SK-N-MC (cell line): ENCODE measurements at regions not wholly inside any gene's neighbourhood (a gene's known extent, or its start where the extent isn't known, plus 50 kb on each side); places are given as distances from the start of the nearest gene placed in this dataset.
"Not testable (repeated sequence)": the region's sequence is repeated elsewhere in the genome, so short reads cannot be mapped to it uniquely, and the experiment has no call there.

Source experiments
- DNase-seq: peaks from one replicate; pipeline ENCODE4 v3.0.0-alpha.2; 2011; ENCODE audit warnings: low read depth, low spot score
- H3K27ac ChIP-seq: fragments of 200-600 bp; sonication (generic); 2 replicates; pipeline ENCODE4 v1.5.1; 2016; ENCODE audit warnings: mixed run types
- H3K36me3 ChIP-seq: fragments of 200-600 bp; sonication (generic); 2 replicates; pipeline ENCODE4 v1.6.1; 2017; ENCODE audit warnings: antibody characterized with exemption, low read length, mixed read lengths; ENCODE audit not compliant: insufficient read depth
- H3K4me3 ChIP-seq: fragments of 200-600 bp; sonication (generic); 2 replicates; pipeline ENCODE4 v1.5.1; 2016
- H3K9ac ChIP-seq: fragments of 200-600 bp; sonication (generic); 2 replicates; pipeline ENCODE4 v1.8.0; 2017; ENCODE audit warnings: mixed run types, mixed read lengths; ENCODE audit not compliant: insufficient read length
- H3K9me3 ChIP-seq: fragments of 200-600 bp; sonication (generic); 2 replicates; pipeline ENCODE4 v1.6.1; 2017; ENCODE audit warnings: low read depth, mild to moderate bottlenecking, antibody characterized with exemption, low read length, moderate library complexity, mixed read lengths
- EZH2 ChIP-seq: fragments of 200-600 bp; sonication (generic); IDR thresholded peaks from one replicate; pipeline ENCODE4 v1.6.1; 2017; ENCODE audit warnings: antibody characterized with exemption
- FOXP2 ChIP-seq: optimal IDR thresholded peaks from 2 replicates; pipeline ENCODE3; 2011; ENCODE audit warnings: mild to moderate bottlenecking, moderate library complexity; ENCODE audit not compliant: insufficient read depth; ENCODE audit errors: extremely low read length, control extremely low read depth
- POLR2AphosphoS5 ChIP-seq: IDR thresholded peaks from 2 replicates; pipeline ENCODE4 v1.6.1; 2012; ENCODE audit warnings: mild to moderate bottlenecking, low read depth, low read length, borderline replicate concordance

DNA sequence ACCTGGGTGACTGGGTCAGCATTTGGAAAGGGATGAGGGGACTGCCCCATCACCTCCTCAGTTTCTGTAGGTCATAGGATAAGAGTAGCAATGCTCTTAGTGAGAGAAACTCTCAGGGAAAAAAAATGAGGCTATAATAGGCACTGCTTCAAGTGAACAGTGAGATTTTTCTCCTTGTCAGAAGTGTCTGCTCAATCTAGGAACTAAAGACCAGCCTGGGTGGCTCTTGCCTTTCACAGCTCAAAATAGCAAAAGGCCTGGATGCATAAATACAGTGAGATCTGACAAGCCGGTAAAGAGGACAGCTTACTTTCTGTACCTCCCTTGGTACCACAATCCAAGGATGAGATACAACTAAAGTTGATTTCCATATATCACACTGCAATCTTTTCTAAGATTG lies 205.6 kb upstream of the ANO5 start:
- Histone ChIP-seq H3K4me3 (no peak overlapping the region), H3K9ac (no peak overlapping the region), H3K36me3 (no peaks in the 10 kb centered on the region), H3K27ac (no peak overlapping the region), H3K9me3 (no peaks in the 10 kb centered on the region)
- no peak for TF ChIP-seq FOXP2
- TF ChIP-seq EZH2 = no peak
- TF ChIP-seq POLR2AphosphoS5 = no peak
- DNase-seq = no peak

DNA sequence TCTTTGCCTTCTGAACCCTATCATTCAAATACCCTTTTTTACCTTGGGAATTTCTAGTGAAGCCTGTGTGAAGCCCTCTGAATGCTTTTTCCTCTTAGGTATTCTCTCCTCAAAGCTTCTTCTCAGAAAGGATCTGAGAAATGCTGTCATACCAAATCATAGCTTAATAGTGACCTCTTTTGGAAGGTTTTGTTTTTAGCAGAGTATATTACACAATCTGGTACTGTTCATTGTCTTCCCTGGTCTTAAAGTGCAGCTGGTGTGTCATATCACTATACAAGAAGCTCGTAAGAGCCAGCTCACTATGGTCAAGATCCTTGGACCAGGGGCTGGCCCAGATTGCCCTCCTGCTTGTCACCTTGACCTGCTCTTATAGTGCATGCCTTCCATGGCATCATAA lies 204.4 kb upstream of the ANO5 start:
- Histone ChIP-seq H3K9me3 (no peaks in the 10 kb centered on the region), H3K27ac (no peak overlapping the region), H3K4me3 (no peak overlapping the region), H3K9ac (no peak overlapping the region), H3K36me3 (no peaks in the 10 kb centered on the region)
- DNase-seq = peak; percentile 12
- no peak for TF ChIP-seq POLR2AphosphoS5
- TF ChIP-seq EZH2 = no peak
- no peak for TF ChIP-seq FOXP2

DNA sequence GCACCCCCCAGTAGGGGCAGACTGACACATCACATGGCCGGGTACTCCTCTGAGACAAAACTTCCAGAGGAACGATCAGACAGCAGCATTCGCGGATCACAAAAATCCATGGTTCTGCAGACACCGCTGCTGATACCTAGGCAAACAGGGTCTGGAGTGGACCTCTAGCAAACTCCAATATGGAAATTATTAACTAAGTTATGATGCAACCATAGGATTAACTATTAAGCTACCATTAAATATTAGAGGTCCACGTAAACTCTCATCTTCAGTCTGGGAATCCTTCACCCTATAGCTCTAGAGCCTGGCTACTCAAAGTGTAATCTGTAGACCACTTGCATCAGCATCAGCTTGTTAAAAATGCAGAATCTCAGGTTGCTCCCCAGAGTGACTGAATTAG lies 191.1 kb upstream of the ANO5 start:
- not testable (repeated sequence) for DNase-seq, H3K9me3 ChIP-seq

GRCh38 chr11:22006901-22007300 lies 186.0 kb upstream of the ANO5 start:
- Histone ChIP-seq H3K27ac (no peak overlapping the region), H3K36me3 (no peaks in the 10 kb centered on the region), H3K9ac (no peak overlapping the region), H3K9me3 (no peaks in the 10 kb centered on the region), H3K4me3 (no peak overlapping the region)
- TF ChIP-seq EZH2 (no peak), POLR2AphosphoS5 (no peak), FOXP2 (no peak)
- no peak for DNase-seq

More for the DNA sequence above, 191.1 kb upstream of the ANO5 start:
- not testable (repeated sequence) for H3K9ac ChIP-seq, H3K36me3 ChIP-seq, H3K4me3 ChIP-seq, H3K27ac ChIP-seq

DNA sequence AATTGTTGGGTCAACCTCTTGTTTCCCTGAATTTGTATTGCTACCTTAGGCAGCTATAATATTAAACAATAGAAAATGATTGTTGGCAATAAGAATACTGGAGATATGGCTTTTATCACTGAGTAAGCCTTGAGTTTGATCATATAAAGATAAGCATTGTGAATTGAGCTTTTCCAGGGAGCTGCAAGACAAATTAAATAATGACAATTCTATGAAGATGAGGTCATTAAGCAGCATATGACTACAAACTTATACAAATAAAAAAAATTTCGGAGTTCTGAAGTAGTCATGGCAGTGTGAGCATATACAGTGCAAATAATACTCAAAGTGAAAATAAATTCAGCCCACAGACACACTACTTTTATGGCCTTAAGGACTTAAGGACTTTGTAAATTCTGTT lies 161.1 kb upstream of the ANO5 start:
- no peaks in the 10 kb centered on the region for H3K9me3 ChIP-seq
- no peak overlapping the region for H3K27ac ChIP-seq
- H3K36me3 ChIP-seq = no peaks in the 10 kb centered on the region
- no peak overlapping the region for H3K4me3 ChIP-seq
- H3K9ac ChIP-seq = no peak overlapping the region
- TF ChIP-seq POLR2AphosphoS5 = no peak
- no peak for TF ChIP-seq EZH2
- no peak for TF ChIP-seq FOXP2
- no peak for DNase-seq

DNA sequence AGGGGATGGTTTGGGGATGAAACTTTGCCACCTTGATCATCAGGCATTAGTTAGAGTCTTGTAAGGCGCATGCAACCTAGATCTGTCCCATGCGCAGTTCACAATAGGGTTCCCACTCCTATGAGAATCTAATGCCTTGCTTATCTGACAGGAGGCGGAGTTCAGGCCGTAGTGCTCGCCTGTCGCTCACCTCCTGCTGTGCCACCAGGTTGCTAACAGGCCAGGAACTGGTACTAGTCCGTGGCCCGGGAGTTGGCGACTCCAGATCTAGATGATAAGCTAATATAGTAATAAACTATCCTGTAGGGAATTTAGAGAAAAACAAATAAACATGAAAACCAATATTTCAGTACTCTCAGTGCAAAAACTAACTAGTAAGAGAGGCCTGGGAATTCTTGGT lies 155.4 kb upstream of the ANO5 start:
- Histone ChIP-seq H3K9ac (no peak overlapping the region), H3K4me3 (no peak overlapping the region), H3K9me3 (no peaks in the 10 kb centered on the region), H3K27ac (no peak overlapping the region), H3K36me3 (no peaks in the 10 kb centered on the region)
- DNase-seq = no peak
- TF ChIP-seq FOXP2 = no peak
- TF ChIP-seq POLR2AphosphoS5 = no peak
- TF ChIP-seq EZH2 = no peak

- Histone ChIP-seq H3K4me3 (no peak overlapping the region), H3K9ac (no peak overlapping the region), H3K9me3 (no peaks in the 10 kb centered on the region), H3K36me3 (no peaks in the 10 kb centered on the region), H3K27ac (no peak overlapping the region)
- TF ChIP-seq POLR2AphosphoS5 (no peak), FOXP2 (no peak), EZH2 (no peak)
- DNase-seq = no peak
Measured at GRCh38 chr11:22041039-22041438, 151.8 kb upstream of the ANO5 start.

DNA sequence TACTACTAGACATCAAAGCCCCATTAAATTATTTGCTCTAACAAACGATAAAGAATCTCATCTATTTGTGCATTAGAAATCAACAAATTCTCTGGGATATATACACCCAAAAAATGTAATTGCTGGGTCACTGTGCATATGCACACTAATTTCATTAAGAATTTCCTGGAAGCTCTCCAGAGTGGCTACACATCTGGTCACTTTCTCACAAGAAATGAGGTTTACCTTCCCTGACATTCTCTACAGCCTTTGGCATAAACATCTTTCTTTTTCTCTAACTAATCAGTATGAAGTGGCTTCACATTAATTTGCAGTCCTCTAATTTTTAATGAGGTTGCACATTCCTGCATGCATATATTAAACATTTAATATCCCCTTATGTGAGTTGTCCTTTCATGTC lies 150.8 kb upstream of the ANO5 start:
- Histone ChIP-seq H3K9ac (no peak overlapping the region), H3K4me3 (no peak overlapping the region), H3K36me3 (no peaks in the 10 kb centered on the region), H3K27ac (no peak overlapping the region), H3K9me3 (no peaks in the 10 kb centered on the region)
- TF ChIP-seq FOXP2 = no peak
- no peak for TF ChIP-seq EZH2
- no peak for TF ChIP-seq POLR2AphosphoS5
- DNase-seq = no peak

DNA sequence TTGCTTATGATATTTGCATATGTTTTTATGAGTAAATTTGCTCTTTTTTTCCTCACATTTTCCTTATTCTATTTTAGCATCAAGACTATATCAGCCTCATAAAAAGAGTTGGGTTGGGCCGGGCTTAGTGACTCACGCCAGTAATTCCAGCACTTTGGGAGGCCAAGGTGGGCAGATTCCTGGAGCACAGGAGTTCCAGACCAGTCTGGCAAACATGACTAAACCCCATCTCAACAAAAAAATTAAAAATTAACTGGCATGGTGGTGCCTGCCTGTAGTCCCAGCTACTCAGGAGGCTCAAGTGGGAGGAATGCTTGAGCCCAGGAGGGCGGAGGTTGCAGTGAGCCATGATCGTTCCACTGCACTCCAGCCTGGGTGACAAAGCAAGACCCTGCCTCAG lies 148.8 kb upstream of the ANO5 start:
- Histone ChIP-seq H3K27ac (no peak overlapping the region), H3K36me3 (no peaks in the 10 kb centered on the region), H3K9ac (no peak overlapping the region), H3K9me3 (no peaks in the 10 kb centered on the region), H3K4me3 (no peak overlapping the region)
- no peak for DNase-seq
- no peak for TF ChIP-seq POLR2AphosphoS5
- no peak for TF ChIP-seq FOXP2
- TF ChIP-seq EZH2 = no peak
